22Rv1 (cell line): ENCODE measurements at regions not wholly inside any gene's neighbourhood (a gene's known extent, or its start where the extent isn't known, plus 50 kb on each side); places are given as distances from the start of the nearest gene placed in this dataset.

ENCODE experiments used
- ZFX ChIP-seq: fragments of 450-650 bp; IDR thresholded peaks from 2 replicates; pipeline ENCODE4 v1.6.1; 2017; ENCODE audit warnings: antibody characterized with exemption, borderline replicate concordance
- TF ChIP-seq, protein P1 (sequence below): fragments of 450-650 bp; IDR thresholded peaks from 2 replicates; pipeline ENCODE4 v1.5.1; 2017; ENCODE audit warnings: mild to moderate bottlenecking

DNA sequence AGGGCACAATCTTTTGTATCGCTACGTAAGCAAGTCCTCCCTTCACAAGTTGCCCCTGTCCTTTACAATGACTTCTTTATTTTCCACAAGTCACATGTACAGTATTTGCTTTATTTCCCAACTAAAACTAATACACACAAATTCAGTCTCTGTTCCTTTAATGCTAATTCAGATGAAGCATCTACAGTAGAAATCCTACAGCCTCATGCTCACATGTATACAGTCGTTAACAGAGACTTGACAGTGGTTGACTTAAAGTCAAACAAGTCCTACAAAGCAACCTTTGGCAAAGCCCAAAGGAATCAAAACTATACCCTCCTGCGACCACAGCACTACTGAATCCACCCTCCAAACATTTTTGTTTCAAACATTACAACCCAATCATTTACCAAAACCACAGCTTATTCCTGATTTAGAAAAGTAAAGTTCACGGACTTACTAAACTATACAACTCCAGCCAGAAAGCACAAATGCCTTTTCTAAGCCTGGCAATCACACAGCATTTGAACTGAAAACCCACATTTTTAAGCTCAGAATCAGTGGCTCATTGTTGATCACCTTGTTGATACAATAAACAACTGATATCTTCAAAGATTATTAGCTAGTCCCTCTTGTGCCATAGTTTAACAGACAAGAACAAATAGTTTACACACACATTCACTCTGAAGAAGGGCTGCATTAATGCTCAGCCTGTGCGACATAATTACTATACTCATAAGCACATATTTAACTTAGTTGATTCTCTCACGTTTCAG is 70.9 kb upstream of the NHSL1 start:
- TF ChIP-seq, protein P1, sequence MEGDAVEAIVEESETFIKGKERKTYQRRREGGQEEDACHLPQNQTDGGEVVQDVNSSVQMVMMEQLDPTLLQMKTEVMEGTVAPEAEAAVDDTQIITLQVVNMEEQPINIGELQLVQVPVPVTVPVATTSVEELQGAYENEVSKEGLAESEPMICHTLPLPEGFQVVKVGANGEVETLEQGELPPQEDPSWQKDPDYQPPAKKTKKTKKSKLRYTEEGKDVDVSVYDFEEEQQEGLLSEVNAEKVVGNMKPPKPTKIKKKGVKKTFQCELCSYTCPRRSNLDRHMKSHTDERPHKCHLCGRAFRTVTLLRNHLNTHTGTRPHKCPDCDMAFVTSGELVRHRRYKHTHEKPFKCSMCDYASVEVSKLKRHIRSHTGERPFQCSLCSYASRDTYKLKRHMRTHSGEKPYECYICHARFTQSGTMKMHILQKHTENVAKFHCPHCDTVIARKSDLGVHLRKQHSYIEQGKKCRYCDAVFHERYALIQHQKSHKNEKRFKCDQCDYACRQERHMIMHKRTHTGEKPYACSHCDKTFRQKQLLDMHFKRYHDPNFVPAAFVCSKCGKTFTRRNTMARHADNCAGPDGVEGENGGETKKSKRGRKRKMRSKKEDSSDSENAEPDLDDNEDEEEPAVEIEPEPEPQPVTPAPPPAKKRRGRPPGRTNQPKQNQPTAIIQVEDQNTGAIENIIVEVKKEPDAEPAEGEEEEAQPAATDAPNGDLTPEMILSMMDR, result no peak
- TF ChIP-seq ZFX, result no peak
